ENCODE measurements at regions not wholly inside any gene's neighbourhood (a gene's known extent, or its start where the extent isn't known, plus 50 kb on each side); places are given as distances from the start of the nearest gene placed in this dataset.

- no peak for DNase-seq
Observed at GRCh38 chr7:115883629-115884028, 146.9 kb downstream of the TFEC start.

GRCh38 chr7:115881476-115881875 is 149.1 kb downstream of the TFEC start:
- no peak for DNase-seq

GRCh38 chr7:115879171-115879570 is 151.4 kb downstream of the TFEC start:
- DNase-seq, result no peak

- no peak for DNase-seq
Observed at GRCh38 chr7:115869801-115870200, 160.8 kb downstream of the TFEC start.

- DNase-seq, result no peak
Observed at GRCh38 chr7:115869190-115869589, 161.4 kb downstream of the TFEC start.

GRCh38 chr7:115868369-115868768 is 162.2 kb downstream of the TFEC start:
- no peak for DNase-seq

GRCh38 chr7:115864082-115864481 is 166.5 kb downstream of the TFEC start:
- no peak for DNase-seq

- DNase-seq, result peak; percentile 17
Observed at GRCh38 chr7:115851291-115851690, 179.3 kb downstream of the TFEC start.

- DNase-seq, result no peak
Observed at GRCh38 chr7:115850774-115851173, 179.8 kb downstream of the TFEC start.

GRCh38 chr7:115844857-115845256 is 185.7 kb downstream of the TFEC start:
- DNase-seq, result no peak

- no peak for DNase-seq
Observed at GRCh38 chr7:115840702-115841101, 189.9 kb downstream of the TFEC start.

GRCh38 chr7:115838829-115839228 is 191.7 kb downstream of the TFEC start:
- no peak for DNase-seq

- DNase-seq, result no peak
Observed at GRCh38 chr7:115831371-115831770, 199.2 kb downstream of the TFEC start.

- no peak for DNase-seq
Observed at GRCh38 chr7:115827305-115828045, 203.1 kb downstream of the TFEC start.

- no peak for DNase-seq
Observed at GRCh38 chr7:115825456-115826115, 205.0 kb downstream of the TFEC start.

GRCh38 chr7:115822801-115823200 is 207.8 kb downstream of the TFEC start:
- no peak for DNase-seq

- DNase-seq, result no peak
Observed at GRCh38 chr7:115822380-115822779, 208.2 kb downstream of the TFEC start.

- no peak for DNase-seq
Observed at GRCh38 chr7:115816318-115816974, 214.1 kb downstream of the TFEC start.

GRCh38 chr7:115812794-115813193 is 217.8 kb downstream of the TFEC start:
- DNase-seq, result no peak

- DNase-seq, result no peak
Observed at GRCh38 chr7:115805458-115805857, 225.1 kb downstream of the TFEC start.

GRCh38 chr7:115802415-115802814 is 228.1 kb downstream of the TFEC start:
- no peak for DNase-seq

- DNase-seq, result no peak
Observed at GRCh38 chr7:115799430-115799829, 231.1 kb downstream of the TFEC start.

GRCh38 chr7:115793958-115794702 is 236.4 kb downstream of the TFEC start:
- DNase-seq, result no peak

Measured in NCI-H774 (cell line).